ENCODE measurements at regions not wholly inside any gene's neighbourhood (a gene's known extent, or its start where the extent isn't known, plus 50 kb on each side); places are given as distances from the start of the nearest gene placed in this dataset.

GRCh38 chr2:18182861-18183260 lies 304.4 kb downstream of the KCNS3 start:
- DNase-seq (ENCODE audit: low read depth in 3 of 3): no peak

GRCh38 chr2:18180912-18181311 lies 302.4 kb downstream of the KCNS3 start:
- DNase-seq (ENCODE audit: low read depth in 3 of 3): no peak

- no peak for DNase-seq (ENCODE audit: low read depth in 3 of 3)
These were observed 301.7 kb downstream of the KCNS3 start for GRCh38 chr2:18180031-18180610.

- DNase-seq (ENCODE audit: low read depth in 3 of 3): no peak
These were observed 300.4 kb downstream of the KCNS3 start for GRCh38 chr2:18178736-18179349.

GRCh38 chr2:18176679-18177215 lies 298.3 kb downstream of the KCNS3 start:
- DNase-seq (ENCODE audit: low read depth in 3 of 3): no peak

GRCh38 chr2:18172607-18173006 lies 294.1 kb downstream of the KCNS3 start:
- no peak for DNase-seq (ENCODE audit: low read depth in 3 of 3)

- no peak for DNase-seq (ENCODE audit: low read depth in 3 of 3)
These were observed 293.0 kb downstream of the KCNS3 start for GRCh38 chr2:18171191-18172139.

GRCh38 chr2:18170642-18171041 lies 292.2 kb downstream of the KCNS3 start:
- no peak for DNase-seq (ENCODE audit: low read depth in 3 of 3)

GRCh38 chr2:18169893-18170175 lies 291.4 kb downstream of the KCNS3 start:
- DNase-seq (ENCODE audit: low read depth in 3 of 3): no peak

GRCh38 chr2:18169121-18169892 lies 290.8 kb downstream of the KCNS3 start:
- DNase-seq (ENCODE audit: low read depth in 3 of 3): no peak

GRCh38 chr2:18167871-18168270 lies 289.4 kb downstream of the KCNS3 start:
- no peak for DNase-seq (ENCODE audit: low read depth in 3 of 3)

GRCh38 chr2:18161681-18162080 lies 283.2 kb downstream of the KCNS3 start:
- DNase-seq (ENCODE audit: low read depth in 3 of 3): no peak

- DNase-seq (ENCODE audit: low read depth in 3 of 3): no peak
These were observed 281.4 kb downstream of the KCNS3 start for GRCh38 chr2:18159896-18160295.

GRCh38 chr2:18156421-18156820 lies 278.0 kb downstream of the KCNS3 start:
- DNase-seq (ENCODE audit: low read depth in 3 of 3): no peak

GRCh38 chr2:18156002-18156401 lies 277.5 kb downstream of the KCNS3 start:
- no peak for DNase-seq (ENCODE audit: low read depth in 3 of 3)

- DNase-seq (ENCODE audit: low read depth in 3 of 3): no peak
These were observed 276.3 kb downstream of the KCNS3 start for GRCh38 chr2:18154812-18155211.

GRCh38 chr2:18154259-18154658 lies 275.8 kb downstream of the KCNS3 start:
- DNase-seq (ENCODE audit: low read depth in 3 of 3): no peak

- no peak for DNase-seq (ENCODE audit: low read depth in 3 of 3)
These were observed 275.3 kb downstream of the KCNS3 start for GRCh38 chr2:18153741-18154140.

- no peak for DNase-seq (ENCODE audit: low read depth in 3 of 3)
These were observed 272.8 kb downstream of the KCNS3 start for GRCh38 chr2:18151237-18151636.

GRCh38 chr2:18149660-18150246 lies 271.3 kb downstream of the KCNS3 start:
- DNase-seq (ENCODE audit: low read depth in 3 of 3): no peak

- no peak for DNase-seq (ENCODE audit: low read depth in 3 of 3)
These were observed 258.5 kb downstream of the KCNS3 start for GRCh38 chr2:18136881-18137475.
